CD4-positive, alpha-beta T cell (primary cell): ENCODE measurements at regions not wholly inside any gene's neighbourhood (a gene's known extent, or its start where the extent isn't known, plus 50 kb on each side); places are given as distances from the start of the nearest gene placed in this dataset.

Experiments used
- ATAC-seq: fragments of 200-7000 bp; cut with Tn5 transposase; one replicate; pipeline ENCODE4 v1.10.0; 2022; ENCODE audit warnings: mild to moderate bottlenecking; ENCODE audit not compliant: poor library complexity
- CTCF ChIA-PET: fragments of 350-600 bp; sonication (Branson Sonifier 250); formaldehyde crosslinking; loops from one replicate; lab custom pipeline; 2021; ENCODE audit warnings: antibody characterized with exemption, inconsistent platforms; lab: Charles Lee
- POLR2A ChIA-PET: fragments of 350-600 bp; sonication (Branson Sonifier 250); formaldehyde crosslinking; loops from one replicate; lab custom pipeline; 2021; ENCODE audit warnings: antibody characterized with exemption, inconsistent platforms; lab: Charles Lee
- DNase-seq, 14 experiments: peaks; one replicate each; pipeline ENCODE4 v3.0.0-alpha.2; 2013 to 2020; ENCODE audit warnings: mixed read lengths in 2 of 14
- H3K27ac ChIP-seq, 2 donors: one replicate each; pipeline versions ENCODE4 v1.5.1 to v1.7.0; 2013; ENCODE audit warnings: low read length in 2 of 2, low read depth in 1 of 2, mild to moderate bottlenecking in 1 of 2
- H3K27me3 ChIP-seq, 2 experiments: 1 replicate in 1 of 2; 2 replicates in 1 of 2; pipeline versions ENCODE4 v1.6.1 to v1.7.0; 2013; ENCODE audit warnings: low read length in 2 of 2, control low read depth in 1 of 2, mild to moderate bottlenecking in 1 of 2, moderate library complexity in 1 of 2; ENCODE audit not compliant: insufficient read depth in 2 of 2, control insufficient read depth in 1 of 2
- H3K36me3 ChIP-seq: one replicate; pipeline ENCODE4 v1.6.1; 2013; ENCODE audit warnings: low read length, control low read depth; ENCODE audit not compliant: insufficient read depth
- H3K4me1 ChIP-seq: one replicate; pipeline ENCODE4 v1.6.1; 2013; ENCODE audit warnings: low read length, control low read depth; ENCODE audit not compliant: insufficient read depth
- H3K4me3 ChIP-seq: one replicate; pipeline ENCODE4 v1.5.1; 2013; ENCODE audit warnings: mild to moderate bottlenecking, low read length, moderate library complexity
- H3K9me3 ChIP-seq, 2 experiments: 1 replicate in 1 of 2; 2 replicates in 1 of 2; pipeline versions ENCODE4 v1.6.1 to v1.7.0; 2013; ENCODE audit warnings: low read length in 2 of 2, mild to moderate bottlenecking in 2 of 2, control low read depth in 1 of 2, moderate library complexity in 1 of 2; ENCODE audit not compliant: control insufficient read depth in 1 of 2, insufficient read depth in 1 of 2
- H3K27ac Mint-ChIP-seq: one replicate; pipeline ENCODE4 v1.8.0; 2020; ENCODE audit warnings: mixed read lengths
- H3K27me3 Mint-ChIP-seq: one replicate; pipeline ENCODE4 v1.8.0; 2021; ENCODE audit warnings: mixed read lengths
- H3K36me3 Mint-ChIP-seq: one replicate; pipeline ENCODE4 v1.8.0; 2021; ENCODE audit warnings: low read depth, mixed read lengths
- H3K4me1 Mint-ChIP-seq: one replicate; pipeline ENCODE4 v1.8.0; 2021; ENCODE audit warnings: low read depth, mixed read lengths
- H3K4me3 Mint-ChIP-seq: one replicate; pipeline ENCODE4 v1.8.0; 2020; ENCODE audit warnings: mild to moderate bottlenecking, mixed read lengths
- H3K9me3 Mint-ChIP-seq: one replicate; pipeline ENCODE4 v1.8.0; 2020; ENCODE audit warnings: mixed read lengths
- intact Hi-C, 2 experiments: fragments of 100-400 bp; cut with DNase I in 1 of 2; cut with micrococcal nuclease in 1 of 2; formaldehyde crosslinking; loops; one replicate each; pipeline versions ENCODE4 v1.15.1 to v1.9.0; 2023 to 2025; cut with DNase I, micrococcal nuclease
- TF ChIP-seq, protein P1 (sequence below): fragments of 200-600 bp; IDR thresholded peaks from one replicate; pipeline ENCODE4 v1.8.0; 2022; ENCODE audit warnings: antibody characterized with exemption, mild to moderate bottlenecking

GRCh38 chr15:94059013-94059587, 172.3 kb upstream of the MCTP2 start:
- H3K36me3 ChIP-seq: no peaks in the 10 kb centered on the region
- H3K4me1 Mint-ChIP-seq: no peaks in the 10 kb centered on the region
- H3K27me3 ChIP-seq: no peaks in the 10 kb centered on the region
- intact Hi-C loops: no loop called here
- H3K4me1 ChIP-seq: no peaks in the 10 kb centered on the region
- H3K4me3 Mint-ChIP-seq: no peak overlapping the region
- no peaks in the 10 kb centered on the region for H3K36me3 Mint-ChIP-seq
- H3K4me3 ChIP-seq: no peak overlapping the region
- H3K9me3 Mint-ChIP-seq: no peaks in the 10 kb centered on the region
- TF ChIP-seq, protein P1, sequence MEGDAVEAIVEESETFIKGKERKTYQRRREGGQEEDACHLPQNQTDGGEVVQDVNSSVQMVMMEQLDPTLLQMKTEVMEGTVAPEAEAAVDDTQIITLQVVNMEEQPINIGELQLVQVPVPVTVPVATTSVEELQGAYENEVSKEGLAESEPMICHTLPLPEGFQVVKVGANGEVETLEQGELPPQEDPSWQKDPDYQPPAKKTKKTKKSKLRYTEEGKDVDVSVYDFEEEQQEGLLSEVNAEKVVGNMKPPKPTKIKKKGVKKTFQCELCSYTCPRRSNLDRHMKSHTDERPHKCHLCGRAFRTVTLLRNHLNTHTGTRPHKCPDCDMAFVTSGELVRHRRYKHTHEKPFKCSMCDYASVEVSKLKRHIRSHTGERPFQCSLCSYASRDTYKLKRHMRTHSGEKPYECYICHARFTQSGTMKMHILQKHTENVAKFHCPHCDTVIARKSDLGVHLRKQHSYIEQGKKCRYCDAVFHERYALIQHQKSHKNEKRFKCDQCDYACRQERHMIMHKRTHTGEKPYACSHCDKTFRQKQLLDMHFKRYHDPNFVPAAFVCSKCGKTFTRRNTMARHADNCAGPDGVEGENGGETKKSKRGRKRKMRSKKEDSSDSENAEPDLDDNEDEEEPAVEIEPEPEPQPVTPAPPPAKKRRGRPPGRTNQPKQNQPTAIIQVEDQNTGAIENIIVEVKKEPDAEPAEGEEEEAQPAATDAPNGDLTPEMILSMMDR: no peak
- no peaks in the 10 kb centered on the region for H3K9me3 ChIP-seq
- peaks cover 27% of the 10 kb centered on the region for H3K27me3 Mint-ChIP-seq
- ChIA-PET CTCF (no interaction called here), POLR2A (no interaction called here)
- H3K27ac Mint-ChIP-seq: no peak overlapping the region
- ATAC-seq: no peak
- H3K27ac ChIP-seq: no peak overlapping the region
- DNase-seq: no peak

DNA sequence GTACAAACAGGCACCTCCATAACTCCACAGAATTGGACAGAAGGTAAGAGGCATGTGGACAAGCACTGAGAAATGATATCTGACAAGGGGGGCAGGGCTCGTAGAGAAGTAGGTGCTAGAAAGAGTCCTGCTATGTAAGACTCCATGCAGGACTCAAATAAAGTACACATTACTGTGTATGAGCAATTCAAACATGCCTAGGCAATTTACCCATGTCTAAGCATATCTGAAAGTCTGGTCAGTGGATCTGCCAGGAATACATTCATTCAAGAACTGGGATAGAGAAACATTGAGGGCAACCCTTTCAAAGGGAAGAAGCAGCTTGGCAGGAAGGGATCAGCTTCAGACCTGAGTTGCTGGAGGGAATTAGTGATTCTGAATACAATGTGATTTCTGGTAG, 174.1 kb upstream of the MCTP2 start:
- POLR2A ChIA-PET: no interaction called here
- no peaks in the 10 kb centered on the region for H3K27me3 ChIP-seq
- no peaks in the 10 kb centered on the region for H3K9me3 Mint-ChIP-seq
- DNase-seq (no peak), ATAC-seq (no peak)
- peaks cover 15% of the 10 kb centered on the region for H3K27me3 Mint-ChIP-seq
- no peak overlapping the region for H3K27ac ChIP-seq
- no peaks in the 10 kb centered on the region for H3K36me3 ChIP-seq
- no peak overlapping the region for H3K4me3 ChIP-seq
- no peaks in the 10 kb centered on the region for H3K4me1 Mint-ChIP-seq
- no peaks in the 10 kb centered on the region for H3K4me1 ChIP-seq
- no peak overlapping the region for H3K4me3 Mint-ChIP-seq
- no peak overlapping the region for H3K27ac Mint-ChIP-seq
- TF ChIP-seq, protein P1: no peak
- intact Hi-C loops: no loop called here
- H3K36me3 Mint-ChIP-seq: no peaks in the 10 kb centered on the region
- CTCF ChIA-PET: no interaction called here
- no peaks in the 10 kb centered on the region for H3K9me3 ChIP-seq

DNA sequence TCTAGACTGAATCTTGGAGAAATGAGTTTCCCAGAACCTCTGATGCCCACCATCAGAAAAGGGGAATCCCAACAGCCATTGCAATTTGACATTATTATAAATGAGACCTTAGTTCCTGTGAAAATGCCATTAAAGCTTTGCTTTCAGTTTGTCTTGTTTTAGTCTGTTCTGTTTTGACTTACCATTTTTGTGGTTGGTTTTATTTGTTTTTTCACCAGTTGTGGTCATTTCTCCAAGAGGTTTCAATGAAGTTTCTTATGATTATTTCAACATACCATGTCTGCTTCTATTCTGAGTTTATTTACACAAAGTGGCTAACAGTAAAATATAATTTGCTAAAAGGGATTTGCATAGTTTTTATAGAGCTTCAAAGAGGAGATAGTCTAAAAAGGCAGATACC, 175.0 kb upstream of the MCTP2 start:
- no peaks in the 10 kb centered on the region for H3K9me3 ChIP-seq
- Mint-ChIP-seq H3K36me3 (no peaks in the 10 kb centered on the region), H3K9me3 (no peaks in the 10 kb centered on the region), H3K4me3 (no peak overlapping the region), H3K27ac (no peak overlapping the region), H3K27me3 (peaks cover 10% of the 10 kb centered on the region), H3K4me1 (no peaks in the 10 kb centered on the region)
- DNase-seq (no peak), ATAC-seq (no peak)
- no peaks in the 10 kb centered on the region for H3K36me3 ChIP-seq
- H3K4me1 ChIP-seq: no peaks in the 10 kb centered on the region
- intact Hi-C loops: no loop called here
- TF ChIP-seq, protein P1: no peak
- no peaks in the 10 kb centered on the region for H3K27me3 ChIP-seq
- CTCF ChIA-PET: no interaction called here
- no peak overlapping the region for H3K4me3 ChIP-seq
- POLR2A ChIA-PET: interaction anchor here (0.6 kb wide), 1 partner anchor 1150 kb away, joined by 5 read pairs; no protein-coding TSS in a partner anchor
- H3K27ac ChIP-seq: no peak overlapping the region
